ENCODE measurements at regions not wholly inside any gene's neighbourhood (a gene's known extent, or its start where the extent isn't known, plus 50 kb on each side); places are given as distances from the start of the nearest gene placed in this dataset.

DNA sequence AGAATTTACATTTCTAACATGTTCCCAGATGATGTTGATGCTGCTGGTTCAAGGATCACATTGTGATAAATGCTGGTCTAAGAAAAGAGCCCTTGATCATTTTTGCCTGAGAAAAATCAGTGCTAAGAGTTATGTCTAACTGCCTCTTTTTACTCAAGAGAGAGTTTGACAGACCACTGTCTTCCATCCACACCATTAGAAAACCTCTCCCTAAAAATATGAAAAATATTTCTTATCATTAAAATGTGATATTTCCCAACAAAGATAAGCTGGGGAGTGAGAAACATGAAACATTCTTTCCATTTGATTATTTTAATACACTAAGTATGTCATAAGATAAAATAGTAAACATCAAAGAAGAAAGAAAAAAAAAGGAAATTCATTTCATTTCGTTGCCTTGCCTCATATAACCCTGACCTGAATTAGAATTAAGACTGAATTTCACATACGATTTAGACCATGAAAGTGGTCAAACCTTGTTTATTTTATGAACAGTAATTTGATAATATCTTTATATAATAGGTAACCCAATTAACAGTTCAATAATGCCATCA lies 471.8 kb upstream of the ARHGEF26 start:
- Histone ChIP-seq H3K27ac (ENCODE audit: low read depth, low read length) (no peak overlapping the region), H3K4me3 (ENCODE audit: low read depth in 1 of 2, low read length in 2 of 2) (no peak overlapping the region), H3K27me3 (ENCODE audit: control insufficient read depth in 1 of 2, insufficient read depth in 2 of 2, low read length in 2 of 2) (no peaks in the 10 kb centered on the region), H3K9me3 (ENCODE audit: control insufficient read depth in 1 of 2, low read length in 2 of 2) (no peaks in the 10 kb centered on the region), H3K9ac (ENCODE audit: low read depth in 1 of 2, low read length in 2 of 2) (no peak overlapping the region), H3K4me1 (ENCODE audit: control insufficient read depth in 1 of 2, insufficient read depth in 2 of 2, low read length in 2 of 2) (no peaks in the 10 kb centered on the region), H3K36me3 (ENCODE audit: control insufficient read depth in 1 of 2, insufficient read depth in 2 of 2, low read length in 2 of 2) (no peaks in the 10 kb centered on the region)

DNA sequence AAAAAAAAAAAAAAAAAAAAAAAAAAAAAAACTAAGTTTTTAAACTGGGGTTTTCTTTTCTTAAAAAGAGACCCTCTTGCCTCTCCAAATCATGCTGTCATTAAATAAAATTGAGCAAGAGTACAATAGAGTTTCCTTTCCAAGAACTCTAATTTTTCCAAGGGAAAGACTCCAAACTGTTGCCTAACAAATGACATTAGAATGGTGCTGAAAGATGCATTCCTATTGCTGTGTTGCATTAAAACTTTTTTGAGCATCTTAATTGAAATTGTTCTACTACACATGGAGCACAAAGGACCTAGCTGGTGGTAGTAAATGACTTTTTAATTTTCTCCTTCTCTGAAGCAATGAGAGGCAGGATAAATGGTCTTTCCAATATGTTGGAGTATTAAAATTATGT lies 469.1 kb upstream of the ARHGEF26 start:
- H3K9ac ChIP-seq (ENCODE audit: low read depth in 1 of 2, low read length in 2 of 2) = no peak overlapping the region

DNA sequence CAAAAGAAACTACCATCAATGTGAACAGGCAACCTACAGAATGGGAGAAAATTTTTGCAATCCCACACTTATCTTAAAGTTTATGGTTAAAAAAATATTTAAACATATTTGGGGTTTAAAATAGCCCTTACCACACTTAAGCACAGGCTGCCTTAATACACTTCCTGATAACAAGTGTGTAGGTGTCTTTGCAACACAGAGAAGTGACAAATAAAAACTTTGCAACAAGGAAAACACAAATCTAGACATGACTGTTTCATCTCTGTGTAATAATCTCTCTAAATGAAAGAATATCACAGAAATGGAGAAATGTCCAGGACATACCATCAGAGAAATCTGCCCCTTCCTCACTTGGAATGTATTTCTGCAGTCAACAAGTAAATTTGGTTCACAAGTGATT lies 464.1 kb upstream of the ARHGEF26 start:
- no peak overlapping the region for H3K9ac ChIP-seq (ENCODE audit: low read depth in 1 of 2, low read length in 2 of 2)
- no peaks in the 10 kb centered on the region for H3K9me3 ChIP-seq (ENCODE audit: control insufficient read depth in 1 of 2, low read length in 2 of 2)
- H3K4me1 ChIP-seq (ENCODE audit: control insufficient read depth in 1 of 2, insufficient read depth in 2 of 2, low read length in 2 of 2) = no peaks in the 10 kb centered on the region
- H3K36me3 ChIP-seq (ENCODE audit: control insufficient read depth in 1 of 2, insufficient read depth in 2 of 2, low read length in 2 of 2) = no peaks in the 10 kb centered on the region
- no peak overlapping the region for H3K4me3 ChIP-seq (ENCODE audit: low read depth in 1 of 2, low read length in 2 of 2)
- H3K27ac ChIP-seq (ENCODE audit: low read depth, low read length) = no peak overlapping the region
- no peaks in the 10 kb centered on the region for H3K27me3 ChIP-seq (ENCODE audit: control insufficient read depth in 1 of 2, insufficient read depth in 2 of 2, low read length in 2 of 2)

More for the DNA sequence above, 469.1 kb upstream of the ARHGEF26 start:
- Histone ChIP-seq H3K9me3 (ENCODE audit: control insufficient read depth in 1 of 2, low read length in 2 of 2) (no peaks in the 10 kb centered on the region), H3K27ac (ENCODE audit: low read depth, low read length) (no peak overlapping the region), H3K4me1 (ENCODE audit: control insufficient read depth in 1 of 2, insufficient read depth in 2 of 2, low read length in 2 of 2) (no peaks in the 10 kb centered on the region), H3K36me3 (ENCODE audit: control insufficient read depth in 1 of 2, insufficient read depth in 2 of 2, low read length in 2 of 2) (no peaks in the 10 kb centered on the region), H3K27me3 (ENCODE audit: control insufficient read depth in 1 of 2, insufficient read depth in 2 of 2, low read length in 2 of 2) (no peaks in the 10 kb centered on the region), H3K4me3 (ENCODE audit: low read depth in 1 of 2, low read length in 2 of 2) (no peak overlapping the region)

DNA sequence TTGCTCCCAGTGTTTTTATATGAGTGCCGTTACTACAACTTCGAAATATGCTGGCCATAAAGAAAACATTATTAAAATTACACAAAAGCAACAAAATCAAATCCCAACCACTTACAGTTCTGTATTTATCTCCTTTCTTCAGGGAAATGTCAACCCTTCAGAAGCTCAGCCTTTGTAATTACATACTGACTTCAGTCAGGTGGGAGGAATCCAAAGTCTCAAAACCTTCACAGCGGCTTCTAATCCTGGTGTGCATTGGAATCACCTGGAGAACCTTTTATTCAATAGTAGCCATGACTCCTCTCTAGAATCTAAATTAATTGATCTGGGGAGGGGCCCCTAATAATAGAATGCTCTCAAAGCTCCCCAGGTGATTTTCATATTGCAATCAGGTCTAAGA lies 463.7 kb upstream of the ARHGEF26 start:
- H3K4me3 ChIP-seq (ENCODE audit: low read depth in 1 of 2, low read length in 2 of 2) = no peak overlapping the region
- H3K9ac ChIP-seq (ENCODE audit: low read depth in 1 of 2, low read length in 2 of 2) = no peak overlapping the region
- H3K36me3 ChIP-seq (ENCODE audit: control insufficient read depth in 1 of 2, insufficient read depth in 2 of 2, low read length in 2 of 2) = no peaks in the 10 kb centered on the region
- no peaks in the 10 kb centered on the region for H3K4me1 ChIP-seq (ENCODE audit: control insufficient read depth in 1 of 2, insufficient read depth in 2 of 2, low read length in 2 of 2)
- no peaks in the 10 kb centered on the region for H3K27me3 ChIP-seq (ENCODE audit: control insufficient read depth in 1 of 2, insufficient read depth in 2 of 2, low read length in 2 of 2)
- H3K9me3 ChIP-seq (ENCODE audit: control insufficient read depth in 1 of 2, low read length in 2 of 2) = no peaks in the 10 kb centered on the region
- H3K27ac ChIP-seq (ENCODE audit: low read depth, low read length) = no peak overlapping the region

DNA sequence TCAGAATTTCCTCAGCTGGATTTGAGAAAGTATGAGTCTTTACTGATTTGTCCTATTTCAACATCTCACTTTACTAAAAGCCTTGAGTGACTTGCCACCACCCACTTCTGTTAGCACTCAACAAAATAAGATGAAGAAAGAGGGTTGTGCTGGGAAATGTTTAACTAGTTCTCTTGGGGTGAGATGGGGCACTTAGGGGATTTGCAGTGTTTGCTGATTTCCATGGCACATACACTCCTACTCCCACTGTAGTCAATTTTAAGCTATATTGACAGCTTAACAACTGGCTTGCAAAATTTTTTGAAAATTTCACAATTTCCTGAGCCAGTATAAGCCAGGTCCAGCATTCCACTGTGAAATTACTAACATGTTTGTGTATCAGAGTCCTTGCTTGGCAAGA lies 463.1 kb upstream of the ARHGEF26 start:
- H3K9ac ChIP-seq (ENCODE audit: low read depth in 1 of 2, low read length in 2 of 2) = no peak overlapping the region
- no peaks in the 10 kb centered on the region for H3K4me1 ChIP-seq (ENCODE audit: control insufficient read depth in 1 of 2, insufficient read depth in 2 of 2, low read length in 2 of 2)
- no peak overlapping the region for H3K27ac ChIP-seq (ENCODE audit: low read depth, low read length)
- H3K27me3 ChIP-seq (ENCODE audit: control insufficient read depth in 1 of 2, insufficient read depth in 2 of 2, low read length in 2 of 2) = no peaks in the 10 kb centered on the region
- H3K4me3 ChIP-seq (ENCODE audit: low read depth in 1 of 2, low read length in 2 of 2) = no peak overlapping the region
- no peaks in the 10 kb centered on the region for H3K9me3 ChIP-seq (ENCODE audit: control insufficient read depth in 1 of 2, low read length in 2 of 2)
- H3K36me3 ChIP-seq (ENCODE audit: control insufficient read depth in 1 of 2, insufficient read depth in 2 of 2, low read length in 2 of 2) = no peaks in the 10 kb centered on the region

DNA sequence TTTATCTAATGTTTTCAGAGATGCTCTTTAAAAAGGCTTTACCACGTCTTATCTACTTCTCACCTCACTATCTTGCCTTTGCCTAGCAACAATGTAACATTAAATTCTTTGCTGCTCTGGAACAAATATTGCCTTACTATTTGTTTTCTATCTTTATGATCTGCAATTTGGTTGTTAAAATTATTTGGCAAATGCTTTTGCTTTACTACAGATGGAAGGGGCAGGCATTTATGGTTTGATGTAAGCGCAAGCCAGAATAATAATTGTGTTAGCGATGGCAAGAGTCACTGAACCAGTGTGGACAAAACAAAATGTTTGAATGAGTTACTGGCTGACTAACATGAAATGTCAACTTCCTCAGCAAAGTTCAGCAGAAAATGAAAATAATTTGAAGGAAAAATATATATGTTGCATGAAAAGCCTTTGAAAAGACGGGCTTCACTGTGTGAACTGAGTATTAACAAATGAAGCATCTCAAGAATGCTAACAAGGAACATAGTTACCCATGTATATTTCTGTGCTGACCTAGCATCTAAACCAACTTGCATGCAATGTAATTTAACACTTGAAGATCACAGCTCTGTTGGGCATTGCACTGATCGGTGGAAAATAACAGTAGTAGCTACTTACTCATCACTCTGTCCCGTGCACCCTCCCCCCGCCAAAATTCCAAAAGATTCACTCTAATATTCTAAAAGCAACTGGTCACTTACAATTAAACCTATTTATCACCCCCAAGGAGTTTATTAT lies 454.0 kb upstream of the ARHGEF26 start:
- no peak overlapping the region for H3K27ac ChIP-seq (ENCODE audit: low read depth, low read length)

DNA sequence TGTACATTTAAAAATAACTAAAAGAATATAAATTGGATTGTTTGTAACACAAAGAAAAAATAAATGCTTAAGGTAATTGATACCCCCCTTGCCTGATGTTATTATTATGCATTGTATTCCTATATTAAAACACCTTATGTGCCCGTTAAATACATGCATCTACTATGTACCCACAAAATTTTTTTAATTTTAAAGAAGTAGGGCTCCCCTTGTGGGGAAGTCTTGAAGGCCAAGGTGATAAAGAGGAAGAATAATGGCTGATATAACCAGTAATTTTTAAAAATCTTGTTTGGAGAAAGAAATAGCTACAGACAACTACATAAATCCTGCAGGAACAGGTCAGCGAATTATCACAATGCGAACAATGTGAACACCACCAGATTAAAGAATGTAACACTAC lies 451.7 kb upstream of the ARHGEF26 start:
- Histone ChIP-seq H3K27me3 (ENCODE audit: control insufficient read depth in 1 of 2, insufficient read depth in 2 of 2, low read length in 2 of 2) (no peaks in the 10 kb centered on the region), H3K9ac (ENCODE audit: low read depth in 1 of 2, low read length in 2 of 2) (no peak overlapping the region), H3K36me3 (ENCODE audit: control insufficient read depth in 1 of 2, insufficient read depth in 2 of 2, low read length in 2 of 2) (no peaks in the 10 kb centered on the region), H3K27ac (ENCODE audit: low read depth, low read length) (no peak overlapping the region), H3K9me3 (ENCODE audit: control insufficient read depth in 1 of 2, low read length in 2 of 2) (no peaks in the 10 kb centered on the region), H3K4me3 (ENCODE audit: low read depth in 1 of 2, low read length in 2 of 2) (no peak overlapping the region), H3K4me1 (ENCODE audit: control insufficient read depth in 1 of 2, insufficient read depth in 2 of 2, low read length in 2 of 2) (no peaks in the 10 kb centered on the region)

More for the DNA sequence above, 454.0 kb upstream of the ARHGEF26 start:
- Histone ChIP-seq H3K4me1 (ENCODE audit: control insufficient read depth in 1 of 2, insufficient read depth in 2 of 2, low read length in 2 of 2) (no peaks in the 10 kb centered on the region), H3K9ac (ENCODE audit: low read depth in 1 of 2, low read length in 2 of 2) (no peak overlapping the region), H3K4me3 (ENCODE audit: low read depth in 1 of 2, low read length in 2 of 2) (no peak overlapping the region), H3K9me3 (ENCODE audit: control insufficient read depth in 1 of 2, low read length in 2 of 2) (no peaks in the 10 kb centered on the region), H3K27me3 (ENCODE audit: control insufficient read depth in 1 of 2, insufficient read depth in 2 of 2, low read length in 2 of 2) (no peaks in the 10 kb centered on the region), H3K36me3 (ENCODE audit: control insufficient read depth in 1 of 2, insufficient read depth in 2 of 2, low read length in 2 of 2) (no peaks in the 10 kb centered on the region)

DNA sequence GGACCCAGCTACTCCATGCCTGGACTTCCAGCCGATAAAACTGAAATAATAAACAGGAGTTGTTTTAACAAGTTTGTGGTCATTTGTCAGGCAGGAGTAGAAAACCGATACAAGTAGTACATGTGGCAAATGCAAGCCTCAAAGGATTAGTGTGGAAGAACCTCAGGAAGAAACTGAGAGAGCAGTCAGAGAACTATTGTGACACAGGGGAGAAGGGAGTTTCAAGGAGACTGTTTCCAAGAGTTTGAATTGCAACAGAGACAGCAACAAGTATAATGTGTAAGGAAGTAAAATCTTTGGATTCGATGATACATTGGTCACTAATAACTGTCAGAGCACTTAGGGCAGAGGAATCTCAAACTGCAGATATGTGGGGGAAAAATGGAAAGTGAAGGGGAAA lies 450.6 kb upstream of the ARHGEF26 start:
- no peaks in the 10 kb centered on the region for H3K9me3 ChIP-seq (ENCODE audit: control insufficient read depth in 1 of 2, low read length in 2 of 2)
- no peaks in the 10 kb centered on the region for H3K4me1 ChIP-seq (ENCODE audit: control insufficient read depth in 1 of 2, insufficient read depth in 2 of 2, low read length in 2 of 2)
- H3K4me3 ChIP-seq (ENCODE audit: low read depth in 1 of 2, low read length in 2 of 2) = no peak overlapping the region
- no peak overlapping the region for H3K9ac ChIP-seq (ENCODE audit: low read depth in 1 of 2, low read length in 2 of 2)
- no peak overlapping the region for H3K27ac ChIP-seq (ENCODE audit: low read depth, low read length)
- H3K36me3 ChIP-seq (ENCODE audit: control insufficient read depth in 1 of 2, insufficient read depth in 2 of 2, low read length in 2 of 2) = no peaks in the 10 kb centered on the region
- H3K27me3 ChIP-seq (ENCODE audit: control insufficient read depth in 1 of 2, insufficient read depth in 2 of 2, low read length in 2 of 2) = no peaks in the 10 kb centered on the region

DNA sequence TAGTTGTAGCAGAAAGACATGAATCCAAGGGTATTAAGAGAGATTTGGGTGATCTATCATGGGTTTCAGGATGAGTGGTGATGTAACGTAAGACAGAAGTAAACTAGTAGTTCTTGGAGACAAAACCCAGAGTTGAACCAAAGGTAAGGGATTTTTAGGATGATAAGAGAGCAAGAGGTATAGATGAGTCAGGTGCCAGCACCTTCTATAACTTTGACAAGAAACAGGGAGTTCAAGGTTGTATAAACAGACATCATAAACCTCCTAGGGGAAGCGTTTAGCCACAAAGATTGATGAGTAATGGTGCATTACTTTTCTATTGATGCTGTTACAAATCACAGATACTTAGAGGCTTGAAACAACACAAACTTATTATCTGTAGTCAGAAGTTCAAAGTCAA lies 447.3 kb upstream of the ARHGEF26 start:
- Histone ChIP-seq H3K27me3 (ENCODE audit: control insufficient read depth in 1 of 2, insufficient read depth in 2 of 2, low read length in 2 of 2) (no peaks in the 10 kb centered on the region), H3K4me1 (ENCODE audit: control insufficient read depth in 1 of 2, insufficient read depth in 2 of 2, low read length in 2 of 2) (no peaks in the 10 kb centered on the region), H3K36me3 (ENCODE audit: control insufficient read depth in 1 of 2, insufficient read depth in 2 of 2, low read length in 2 of 2) (no peaks in the 10 kb centered on the region), H3K9ac (ENCODE audit: low read depth in 1 of 2, low read length in 2 of 2) (no peak overlapping the region), H3K27ac (ENCODE audit: low read depth, low read length) (no peak overlapping the region), H3K9me3 (ENCODE audit: control insufficient read depth in 1 of 2, low read length in 2 of 2) (no peaks in the 10 kb centered on the region), H3K4me3 (ENCODE audit: low read depth in 1 of 2, low read length in 2 of 2) (no peak overlapping the region)

DNA sequence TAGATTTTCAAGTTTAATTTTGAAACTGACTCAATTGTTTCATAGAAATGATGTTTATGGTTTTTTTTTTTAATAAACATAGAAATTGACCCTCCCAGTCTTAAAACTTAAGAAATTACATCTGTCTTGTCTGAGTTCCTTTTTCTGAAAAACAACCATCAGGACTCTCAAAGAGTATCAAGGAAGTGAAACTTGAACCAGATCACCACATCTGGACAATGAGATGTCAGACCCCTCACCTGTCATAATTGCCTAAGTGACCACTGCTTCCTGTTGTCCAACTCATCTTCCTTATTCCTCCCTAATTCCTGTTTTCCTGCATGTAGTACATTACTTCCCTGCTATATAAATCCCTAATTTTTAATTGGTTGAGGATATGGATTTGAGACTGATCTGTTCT lies 441.5 kb upstream of the ARHGEF26 start:
- H3K36me3 ChIP-seq (ENCODE audit: control insufficient read depth in 1 of 2, insufficient read depth in 2 of 2, low read length in 2 of 2) = no peaks in the 10 kb centered on the region

More for the DNA sequence above, 441.5 kb upstream of the ARHGEF26 start:
- Histone ChIP-seq H3K9me3 (ENCODE audit: control insufficient read depth in 1 of 2, low read length in 2 of 2) (no peaks in the 10 kb centered on the region), H3K27ac (ENCODE audit: low read depth, low read length) (no peak overlapping the region), H3K27me3 (ENCODE audit: control insufficient read depth in 1 of 2, insufficient read depth in 2 of 2, low read length in 2 of 2) (no peaks in the 10 kb centered on the region), H3K4me1 (ENCODE audit: control insufficient read depth in 1 of 2, insufficient read depth in 2 of 2, low read length in 2 of 2) (no peaks in the 10 kb centered on the region), H3K9ac (ENCODE audit: low read depth in 1 of 2, low read length in 2 of 2) (no peak overlapping the region), H3K4me3 (ENCODE audit: low read depth in 1 of 2, low read length in 2 of 2) (no peak overlapping the region)
